ENCODE measurements at regions not wholly inside any gene's neighbourhood (a gene's known extent, or its start where the extent isn't known, plus 50 kb on each side); places are given as distances from the start of the nearest gene placed in this dataset.

- TF ChIP-seq CTCF (conservative IDR thresholded peaks at IDR 0.05) = no peak
- no peaks in the 10 kb centered on the region for H3K36me3 ChIP-seq (ENCODE audit: control insufficient read depth, insufficient read depth, low read length)
- 86 to 89% methylated on average over 10 to 13 of the region's 13 CpGs for WGBS, 2 experiments (ENCODE audit: insufficient coverage in 1 of 2, insufficient read length in 1 of 2)
- H3K4me3 ChIP-seq (ENCODE audit: low read length) = no peak overlapping the region
- DNase-seq = no peak
- H3K9me3 ChIP-seq (ENCODE audit: control insufficient read depth, low read length) = no peaks in the 10 kb centered on the region
- no peak overlapping the region for H3K9ac ChIP-seq (ENCODE audit: extremely low read depth, low read length, poor library complexity, severe bottlenecking)
- H3K27me3 Mint-ChIP-seq (ENCODE audit: insufficient read depth) = peaks cover 29% of the 10 kb centered on the region
- peaks cover 4% of the 10 kb centered on the region for H3K9me3 Mint-ChIP-seq
- no peaks in the 10 kb centered on the region for H3K4me1 ChIP-seq (ENCODE audit: control insufficient read depth, insufficient read depth, low read length)
- H3K4me3 Mint-ChIP-seq = no peak overlapping the region
- no peaks in the 10 kb centered on the region for H3K27me3 ChIP-seq (ENCODE audit: control insufficient read depth, insufficient read depth, low read length, poor library complexity, severe bottlenecking)
- peaks cover 8% of the 10 kb centered on the region for H3K4me1 Mint-ChIP-seq
- H3K27ac ChIP-seq (ENCODE audit: low read depth, low read length) = no peak overlapping the region
- H3K27ac Mint-ChIP-seq = no peak overlapping the region
- H3K36me3 Mint-ChIP-seq (ENCODE audit: low read depth) = no peaks in the 10 kb centered on the region
Measured at GRCh38 chr13:110815471-110816204, 99.2 kb downstream of the ANKRD10 start.

GRCh38 chr13:110816500-110816899 lies 98.4 kb downstream of the ANKRD10 start:
- H3K4me1 ChIP-seq (ENCODE audit: control insufficient read depth, insufficient read depth, low read length) = no peaks in the 10 kb centered on the region
- no peak for DNase-seq
- no peak overlapping the region for H3K27ac ChIP-seq (ENCODE audit: low read depth, low read length)
- no peaks in the 10 kb centered on the region for H3K36me3 Mint-ChIP-seq (ENCODE audit: low read depth)
- TF ChIP-seq CTCF (conservative IDR thresholded peaks at IDR 0.05) = no peak
- H3K27me3 Mint-ChIP-seq (ENCODE audit: insufficient read depth) = peaks cover 20% of the 10 kb centered on the region
- peaks cover 6% of the 10 kb centered on the region for H3K4me1 Mint-ChIP-seq
- no peaks in the 10 kb centered on the region for H3K27me3 ChIP-seq (ENCODE audit: control insufficient read depth, insufficient read depth, low read length, poor library complexity, severe bottlenecking)
- H3K4me3 Mint-ChIP-seq = no peak overlapping the region
- H3K4me3 ChIP-seq (ENCODE audit: low read length) = no peak overlapping the region
- 92 to 95% methylated on average over 2 to 5 of the region's 5 CpGs for WGBS, 2 experiments (ENCODE audit: insufficient coverage in 1 of 2, insufficient read length in 1 of 2)
- H3K9me3 Mint-ChIP-seq = peaks cover 4% of the 10 kb centered on the region
- H3K9me3 ChIP-seq (ENCODE audit: control insufficient read depth, low read length) = no peaks in the 10 kb centered on the region
- no peaks in the 10 kb centered on the region for H3K36me3 ChIP-seq (ENCODE audit: control insufficient read depth, insufficient read depth, low read length)
- no peak overlapping the region for H3K9ac ChIP-seq (ENCODE audit: extremely low read depth, low read length, poor library complexity, severe bottlenecking)
- H3K27ac Mint-ChIP-seq = peak overlapping the region; percentile 10

- Histone ChIP-seq H3K4me1 (ENCODE audit: control insufficient read depth, insufficient read depth, low read length) (no peaks in the 10 kb centered on the region), H3K9ac (ENCODE audit: extremely low read depth, low read length, poor library complexity, severe bottlenecking) (no peak overlapping the region), H3K27ac (ENCODE audit: low read depth, low read length) (no peak overlapping the region), H3K9me3 (ENCODE audit: control insufficient read depth, low read length) (no peaks in the 10 kb centered on the region), H3K4me3 (ENCODE audit: low read length) (no peak overlapping the region), H3K36me3 (ENCODE audit: control insufficient read depth, insufficient read depth, low read length) (no peaks in the 10 kb centered on the region), H3K27me3 (ENCODE audit: control insufficient read depth, insufficient read depth, low read length, poor library complexity, severe bottlenecking) (no peaks in the 10 kb centered on the region)
- TF ChIP-seq CTCF (conservative IDR thresholded peaks at IDR 0.05) = no peak
- Mint-ChIP-seq H3K27me3 (ENCODE audit: insufficient read depth) (peaks cover 14% of the 10 kb centered on the region), H3K4me1 (peaks cover 3% of the 10 kb centered on the region), H3K36me3 (ENCODE audit: low read depth) (no peaks in the 10 kb centered on the region), H3K27ac (no peak overlapping the region), H3K4me3 (no peak overlapping the region), H3K9me3 (peaks cover 5% of the 10 kb centered on the region)
- DNase-seq = no peak
- WGBS, 2 experiments (ENCODE audit: insufficient coverage in 1 of 2, insufficient read length in 1 of 2) = 96 to 100% methylated on average over 3 of the region's 3 CpGs
Measured at GRCh38 chr13:110817143-110817542, 97.7 kb downstream of the ANKRD10 start.

All from endodermal cell (in vitro differentiated cells).